GM18870 (cell line): ENCODE measurements at regions not wholly inside any gene's neighbourhood (a gene's known extent, or its start where the extent isn't known, plus 50 kb on each side); places are given as distances from the start of the nearest gene placed in this dataset.
"Not testable (repeated sequence)": the region's sequence is repeated elsewhere in the genome, so short reads cannot be mapped to it uniquely, and the experiment has no call there.

Experiments
- ATAC-seq: cut with Tn5 transposase; IDR thresholded peaks from one replicate; pipeline ENCODE4 v1.9.1; 2021; ENCODE audit warnings: moderate library complexity; ENCODE audit not compliant: unreplicated experiment

GRCh38 chr7:13115855-13116254 is 428.4 kb downstream of the ARL4A start:
- no peak for ATAC-seq

GRCh38 chr7:13117103-13117502 is 429.7 kb downstream of the ARL4A start:
- ATAC-seq = no peak

GRCh38 chr7:13117592-13117991 is 430.2 kb downstream of the ARL4A start:
- no peak for ATAC-seq

- ATAC-seq = not testable (repeated sequence)
These were observed 437.2 kb downstream of the ARL4A start for GRCh38 chr7:13124629-13125028.

- ATAC-seq = no peak
These were observed 438.9 kb downstream of the ARL4A start for GRCh38 chr7:13126347-13126746.

- ATAC-seq = no peak
These were observed 442.9 kb downstream of the ARL4A start for GRCh38 chr7:13130321-13130720.

GRCh38 chr7:13130906-13131305 is 443.5 kb downstream of the ARL4A start:
- not testable (repeated sequence) for ATAC-seq

GRCh38 chr7:13132314-13132713 is 444.9 kb downstream of the ARL4A start:
- no peak for ATAC-seq

GRCh38 chr7:13136345-13136744 is 448.9 kb downstream of the ARL4A start:
- not testable (repeated sequence) for ATAC-seq

GRCh38 chr7:13139436-13139835 is 452.0 kb downstream of the ARL4A start:
- no peak for ATAC-seq

- ATAC-seq = no peak
These were observed 457.2 kb downstream of the ARL4A start for GRCh38 chr7:13144673-13145072.

GRCh38 chr7:13148548-13148947 is 461.1 kb downstream of the ARL4A start:
- ATAC-seq = no peak

GRCh38 chr7:13151978-13152377 is 464.5 kb downstream of the ARL4A start:
- ATAC-seq = no peak

- ATAC-seq = no peak
These were observed 465.3 kb downstream of the ARL4A start for GRCh38 chr7:13152755-13153154.

- ATAC-seq = no peak
These were observed 465.8 kb downstream of the ARL4A start for GRCh38 chr7:13153266-13153665.

- ATAC-seq = no peak
These were observed 466.3 kb downstream of the ARL4A start for GRCh38 chr7:13153742-13154141.

GRCh38 chr7:13155188-13155587 is 467.8 kb downstream of the ARL4A start:
- ATAC-seq = no peak

GRCh38 chr7:13159003-13159402 is 471.6 kb downstream of the ARL4A start:
- no peak for ATAC-seq

- no peak for ATAC-seq
These were observed 472.2 kb downstream of the ARL4A start for GRCh38 chr7:13159467-13160184.

- no peak for ATAC-seq
These were observed 473.7 kb downstream of the ARL4A start for GRCh38 chr7:13161125-13161524.

GRCh38 chr7:13165854-13166253 is 478.4 kb downstream of the ARL4A start:
- no peak for ATAC-seq

- ATAC-seq = no peak
These were observed 479.4 kb downstream of the ARL4A start for GRCh38 chr7:13166801-13167200.

GRCh38 chr7:13169356-13169755 is 481.9 kb downstream of the ARL4A start:
- no peak for ATAC-seq
